Panc1 (cell line): ENCODE measurements at regions not wholly inside any gene's neighbourhood (a gene's known extent, or its start where the extent isn't known, plus 50 kb on each side); places are given as distances from the start of the nearest gene placed in this dataset.

Experiments
- ATAC-seq: fragments of 200-7000 bp; cut with Tn5 transposase; 2 replicates; pipeline ENCODE4 v1.9.1; 2020; ENCODE audit warnings: mild to moderate bottlenecking, moderate library complexity
- BruUV-seq: library from RNA; stranded (reverse); fragments of 400-500 nt; replicated peaks from 2 replicates; lab custom pipeline; 2021; lab: Mats Ljungman, UMichigan
- CTCF ChIA-PET: fragments of 300-600 bp; sonication (Branson Sonifier 250); formaldehyde crosslinking; loops from one replicate; lab custom pipeline; 2022; ENCODE audit warnings: antibody characterized with exemption; lab: Charles Lee
- POLR2A ChIA-PET: fragments of 300-600 bp; sonication (Branson Sonifier 250); formaldehyde crosslinking; loops from one replicate; lab custom pipeline; 2022; ENCODE audit warnings: antibody characterized with exemption; lab: Charles Lee
- DNase-seq: peaks from one replicate; pipeline ENCODE4 v3.0.0-alpha.2; 2010; ENCODE audit warnings: low read depth, low spot score
- H3K27ac ChIP-seq: 2 replicates; pipeline ENCODE4 v1.5.1; 2011; ENCODE audit warnings: mild to moderate bottlenecking, low read length, inconsistent platforms
- H3K27me3 ChIP-seq: fragments of 200-500 bp; sonication (Bioruptor generic); 2 replicates; pipeline ENCODE4 v1.6.0; 2014; ENCODE audit warnings: low read length, inconsistent platforms; ENCODE audit not compliant: control insufficient read depth, insufficient read depth
- H3K36me3 ChIP-seq: fragments of 200-500 bp; sonication (Bioruptor generic); 2 replicates; pipeline ENCODE4 v1.5.1; 2014; ENCODE audit warnings: inconsistent platforms, mild to moderate bottlenecking, low read length, moderate library complexity; ENCODE audit not compliant: control insufficient read depth, insufficient read depth
- H3K4me1 ChIP-seq: 2 replicates; pipeline ENCODE4 v1.5.1; 2011; ENCODE audit warnings: inconsistent platforms, mild to moderate bottlenecking, low read length, moderate library complexity; ENCODE audit not compliant: control insufficient read depth, insufficient read depth
- H3K4me3 ChIP-seq, 2 experiments: 2 replicates each; pipeline ENCODE4 v1.5.1; 2011 to 2012; ENCODE audit warnings: low read depth in 2 of 2, low read length in 2 of 2, mild to moderate bottlenecking in 2 of 2, inconsistent platforms in 1 of 2, moderate library complexity in 1 of 2
- H3K9me3 ChIP-seq: fragments of 200-500 bp; sonication (Bioruptor generic); 2 replicates; pipeline ENCODE4 v1.5.1; 2014; ENCODE audit warnings: low read depth, mild to moderate bottlenecking, inconsistent platforms, low read length, moderate library complexity; ENCODE audit not compliant: control insufficient read depth, insufficient read depth
- CTCF ChIP-seq: fragments of 450-650 bp; IDR thresholded peaks from 2 replicates; pipeline ENCODE4 v1.5.1; 2017; ENCODE audit warnings: mild to moderate bottlenecking
- POLR2AphosphoS5 ChIP-seq: IDR thresholded peaks from 2 replicates; pipeline ENCODE4 v1.6.1; 2012; ENCODE audit warnings: mild to moderate bottlenecking, low read depth, low read length, moderate library complexity
- REST ChIP-seq, 2 experiments: IDR thresholded peaks; 2 replicates each; pipeline ENCODE4 v1.6.1; 2011 to 2012; ENCODE audit warnings: low read depth in 2 of 2, control low read depth in 1 of 2, low read length in 1 of 2, mild to moderate bottlenecking in 1 of 2, moderate library complexity in 1 of 2; ENCODE audit not compliant: insufficient read depth in 1 of 2
- SIN3A ChIP-seq: IDR thresholded peaks from 2 replicates; pipeline ENCODE4 v1.6.1; 2012; ENCODE audit warnings: low read depth, mild to moderate bottlenecking, low read length, moderate library complexity, borderline replicate concordance; ENCODE audit not compliant: insufficient read depth
- TCF7L2 ChIP-seq: IDR thresholded peaks from 2 replicates; pipeline ENCODE4 v1.6.1; 2011; ENCODE audit warnings: mild to moderate bottlenecking, low read depth, low read length, inconsistent platforms
- in situ Hi-C: cut with HindIII; loops from 2 replicates; pipeline ENCODE4 v1.10.0; 2016; ENCODE audit warnings: low sequenced_read_pairs, low pct_unique_long_range_greater_than_20kb
- intact Hi-C: fragments of 100-400 bp; cut with micrococcal nuclease; formaldehyde crosslinking; loops from one replicate; pipeline ENCODE4 v1.10.0; 2022; ENCODE audit not compliant: unreplicated experiment

GRCh38 chr10:7464691-7465090 lies 53.9 kb upstream of the SFMBT2 start:
- Histone ChIP-seq H3K36me3 (no peaks in the 10 kb centered on the region), H3K4me3 (no peak overlapping the region), H3K9me3 (no peaks in the 10 kb centered on the region), H3K4me1 (no peaks in the 10 kb centered on the region), H3K27ac (no peak overlapping the region), H3K27me3 (no peaks in the 10 kb centered on the region; the same call in 1 of the 2 replicates)
- intact Hi-C loops: no loop called here
- CTCF ChIA-PET: no interaction called here
- no TSS peak for BruUV-seq
- DNase-seq (no peak), ATAC-seq (no peak)
- in situ Hi-C loops: no loop called here
- POLR2A ChIA-PET: no interaction called here
- TF ChIP-seq REST (IDR thresholded peaks at IDR 0.05; ENCODE audit: insufficient read depth in 1 of 2, low read depth in 2 of 2, low read length in 1 of 2) (no peak), TCF7L2 (no peak), POLR2AphosphoS5 (no peak), SIN3A (no peak), CTCF (no peak)
